ENCODE measurements at regions not wholly inside any gene's neighbourhood (a gene's known extent, or its start where the extent isn't known, plus 50 kb on each side); places are given as distances from the start of the nearest gene placed in this dataset.

DNA sequence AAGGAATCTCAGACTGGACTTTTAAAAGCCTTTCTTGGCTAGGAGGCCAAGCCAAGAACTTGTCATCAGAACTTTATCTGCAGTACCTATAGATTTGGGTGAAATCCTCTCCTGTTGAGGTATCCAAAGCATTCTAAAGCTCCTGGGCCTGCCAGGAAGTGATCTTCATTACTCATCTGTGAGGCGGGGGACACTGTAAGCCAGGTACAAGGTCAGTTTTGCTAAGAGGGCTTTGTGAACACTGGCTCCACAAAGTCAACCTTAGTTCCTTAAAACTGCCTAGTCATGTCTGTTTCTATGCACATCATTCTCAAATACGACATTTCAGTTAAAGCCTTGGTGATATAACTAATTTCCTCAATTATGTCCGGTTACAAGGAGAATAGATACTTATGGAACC lies 236.7 kb downstream of the PIK3R1 start (continued):
- no peak for TF ChIP-seq ZEB2 (IDR thresholded peaks at IDR 0.05)
- TF ChIP-seq, protein P1, sequence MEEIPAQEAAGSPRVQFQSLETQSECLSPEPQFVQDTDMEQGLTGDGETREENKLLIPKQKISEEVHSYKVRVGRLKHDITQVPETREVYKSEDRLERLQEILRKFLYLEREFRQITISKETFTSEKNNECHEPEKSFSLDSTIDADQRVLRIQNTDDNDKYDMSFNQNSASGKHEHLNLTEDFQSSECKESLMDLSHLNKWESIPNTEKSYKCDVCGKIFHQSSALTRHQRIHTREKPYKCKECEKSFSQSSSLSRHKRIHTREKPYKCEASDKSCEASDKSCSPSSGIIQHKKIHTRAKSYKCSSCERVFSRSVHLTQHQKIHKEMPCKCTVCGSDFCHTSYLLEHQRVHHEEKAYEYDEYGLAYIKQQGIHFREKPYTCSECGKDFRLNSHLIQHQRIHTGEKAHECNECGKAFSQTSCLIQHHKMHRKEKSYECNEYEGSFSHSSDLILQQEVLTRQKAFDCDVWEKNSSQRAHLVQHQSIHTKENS (CRISPR knock-in tag; IDR thresholded peaks at IDR 0.05), result no peak
- no peak for TF ChIP-seq BCOR (IDR thresholded peaks at IDR 0.05)
- TF ChIP-seq, protein P2, sequence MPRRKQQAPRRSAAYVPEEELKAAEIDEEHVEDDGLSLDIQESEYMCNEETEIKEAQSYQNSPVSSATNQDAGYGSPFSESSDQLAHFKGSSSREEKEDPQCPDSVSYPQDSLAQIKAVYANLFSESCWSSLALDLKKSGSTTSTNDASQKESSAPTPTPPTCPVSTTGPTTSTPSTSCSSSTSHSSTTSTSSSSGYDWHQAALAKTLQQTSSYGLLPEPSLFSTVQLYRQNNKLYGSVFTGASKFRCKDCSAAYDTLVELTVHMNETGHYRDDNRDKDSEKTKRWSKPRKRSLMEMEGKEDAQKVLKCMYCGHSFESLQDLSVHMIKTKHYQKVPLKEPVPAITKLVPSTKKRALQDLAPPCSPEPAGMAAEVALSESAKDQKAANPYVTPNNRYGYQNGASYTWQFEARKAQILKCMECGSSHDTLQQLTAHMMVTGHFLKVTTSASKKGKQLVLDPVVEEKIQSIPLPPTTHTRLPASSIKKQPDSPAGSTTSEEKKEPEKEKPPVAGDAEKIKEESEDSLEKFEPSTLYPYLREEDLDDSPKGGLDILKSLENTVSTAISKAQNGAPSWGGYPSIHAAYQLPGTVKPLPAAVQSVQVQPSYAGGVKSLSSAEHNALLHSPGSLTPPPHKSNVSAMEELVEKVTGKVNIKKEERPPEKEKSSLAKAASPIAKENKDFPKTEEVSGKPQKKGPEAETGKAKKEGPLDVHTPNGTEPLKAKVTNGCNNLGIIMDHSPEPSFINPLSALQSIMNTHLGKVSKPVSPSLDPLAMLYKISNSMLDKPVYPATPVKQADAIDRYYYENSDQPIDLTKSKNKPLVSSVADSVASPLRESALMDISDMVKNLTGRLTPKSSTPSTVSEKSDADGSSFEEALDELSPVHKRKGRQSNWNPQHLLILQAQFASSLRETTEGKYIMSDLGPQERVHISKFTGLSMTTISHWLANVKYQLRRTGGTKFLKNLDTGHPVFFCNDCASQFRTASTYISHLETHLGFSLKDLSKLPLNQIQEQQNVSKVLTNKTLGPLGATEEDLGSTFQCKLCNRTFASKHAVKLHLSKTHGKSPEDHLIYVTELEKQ (CRISPR knock-in tag; IDR thresholded peaks at IDR 0.05), result no peak
- TF ChIP-seq PTBP1 (IDR thresholded peaks at IDR 0.05; ENCODE audit: low read depth, low read length), result no peak
- TF ChIP-seq FIP1L1 (IDR thresholded peaks at IDR 0.05; ENCODE audit: low read depth, low read length, poor library complexity, severe bottlenecking), result no peak
- no peak for TF ChIP-seq ZNF184 (CRISPR knock-in tag; IDR thresholded peaks at IDR 0.05)
- TF ChIP-seq TGIF2 (CRISPR knock-in tag; IDR thresholded peaks at IDR 0.05), result no peak
- TF ChIP-seq, protein P3, sequence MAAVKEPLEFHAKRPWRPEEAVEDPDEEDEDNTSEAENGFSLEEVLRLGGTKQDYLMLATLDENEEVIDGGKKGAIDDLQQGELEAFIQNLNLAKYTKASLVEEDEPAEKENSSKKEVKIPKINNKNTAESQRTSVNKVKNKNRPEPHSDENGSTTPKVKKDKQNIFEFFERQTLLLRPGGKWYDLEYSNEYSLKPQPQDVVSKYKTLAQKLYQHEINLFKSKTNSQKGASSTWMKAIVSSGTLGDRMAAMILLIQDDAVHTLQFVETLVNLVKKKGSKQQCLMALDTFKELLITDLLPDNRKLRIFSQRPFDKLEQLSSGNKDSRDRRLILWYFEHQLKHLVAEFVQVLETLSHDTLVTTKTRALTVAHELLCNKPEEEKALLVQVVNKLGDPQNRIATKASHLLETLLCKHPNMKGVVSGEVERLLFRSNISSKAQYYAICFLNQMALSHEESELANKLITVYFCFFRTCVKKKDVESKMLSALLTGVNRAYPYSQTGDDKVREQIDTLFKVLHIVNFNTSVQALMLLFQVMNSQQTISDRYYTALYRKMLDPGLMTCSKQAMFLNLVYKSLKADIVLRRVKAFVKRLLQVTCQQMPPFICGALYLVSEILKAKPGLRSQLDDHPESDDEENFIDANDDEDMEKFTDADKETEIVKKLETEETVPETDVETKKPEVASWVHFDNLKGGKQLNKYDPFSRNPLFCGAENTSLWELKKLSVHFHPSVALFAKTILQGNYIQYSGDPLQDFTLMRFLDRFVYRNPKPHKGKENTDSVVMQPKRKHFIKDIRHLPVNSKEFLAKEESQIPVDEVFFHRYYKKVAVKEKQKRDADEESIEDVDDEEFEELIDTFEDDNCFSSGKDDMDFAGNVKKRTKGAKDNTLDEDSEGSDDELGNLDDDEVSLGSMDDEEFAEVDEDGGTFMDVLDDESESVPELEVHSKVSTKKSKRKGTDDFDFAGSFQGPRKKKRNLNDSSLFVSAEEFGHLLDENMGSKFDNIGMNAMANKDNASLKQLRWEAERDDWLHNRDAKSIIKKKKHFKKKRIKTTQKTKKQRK (IDR thresholded peaks at IDR 0.05; ENCODE audit: borderline replicate concordance, low read depth, low read length), result no peak
- TF ChIP-seq, protein P4, sequence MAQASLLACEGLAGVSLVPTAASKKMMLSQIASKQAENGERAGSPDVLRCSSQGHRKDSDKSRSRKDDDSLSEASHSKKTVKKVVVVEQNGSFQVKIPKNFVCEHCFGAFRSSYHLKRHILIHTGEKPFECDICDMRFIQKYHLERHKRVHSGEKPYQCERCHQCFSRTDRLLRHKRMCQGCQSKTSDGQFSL (CRISPR knock-in tag; IDR thresholded peaks at IDR 0.05), result no peak
- TF ChIP-seq, protein P4 (tag; IDR thresholded peaks at IDR 0.05), result no peak
- TF ChIP-seq HSF4 (CRISPR knock-in tag; IDR thresholded peaks at IDR 0.05; ENCODE audit: borderline replicate concordance), result no peak
- no peak for TF ChIP-seq FOS (IDR thresholded peaks at IDR 0.05; ENCODE audit: extremely low read depth, insufficient read length)
- TF ChIP-seq POLR3A (IDR thresholded peaks at IDR 0.05; ENCODE audit: borderline replicate concordance, extremely low read depth, insufficient read depth, insufficient read length), result no peak
- TF ChIP-seq HDGF (IDR thresholded peaks at IDR 0.05), result no peak
- no peak for TF ChIP-seq CEBPG (CRISPR knock-in tag; IDR thresholded peaks at IDR 0.05)
- no peak for TF ChIP-seq CEBPG (tag; conservative IDR thresholded peaks at IDR 0.05 in 1 of 2, IDR thresholded peaks at IDR 0.05 in 1 of 2)
- TF ChIP-seq CCAR2 (IDR thresholded peaks at IDR 0.05; ENCODE audit: low read depth, low read length), result no peak
- no peak for TF ChIP-seq MAZ (CRISPR knock-in tag; conservative IDR thresholded peaks at IDR 0.05 in 1 of 2, IDR thresholded peaks at IDR 0.05 in 1 of 2)
- TF ChIP-seq CXXC5 (CRISPR knock-in tag; IDR thresholded peaks at IDR 0.05), result 0 out of 2 replicates have a peak, but pooled peaks have one; percentile 5
- peak; percentile 37; the same call in 1 of the 2 replicates for TF ChIP-seq EP300 (IDR thresholded peaks at IDR 0.05; ENCODE audit: low read length)

All from K562 (cell line).